HCT116 (cell line): ENCODE measurements at regions not wholly inside any gene's neighbourhood (a gene's known extent, or its start where the extent isn't known, plus 50 kb on each side); places are given as distances from the start of the nearest gene placed in this dataset.

Experiments used
- ATAC-seq: fragments of 200-7000 bp; cut with Tn5 transposase; 2 replicates; pipeline ENCODE4 v1.9.1; 2020; ENCODE audit warnings: mild to moderate bottlenecking, moderate library complexity
- BruUV-seq: library from RNA; stranded (reverse); fragments of 400-500 nt; replicated peaks from 2 replicates; lab custom pipeline; 2021; lab: Mats Ljungman, UMichigan
- CTCF ChIA-PET: fragments of 300-600 bp; sonication (Branson Sonifier 250); formaldehyde crosslinking; loops from one replicate; lab custom pipeline; 2021; ENCODE audit warnings: antibody characterized with exemption; lab: Charles Lee
- POLR2A ChIA-PET: fragments of 300-600, 350-600 bp; sonication (Branson Sonifier 250); formaldehyde crosslinking; loops from one replicate; lab custom pipeline; 2021; ENCODE audit warnings: antibody characterized with exemption; lab: Charles Lee
- RAD21 ChIA-PET, 2 experiments: fragments of 300-600 bp; sonication (Branson Sonifier 250); formaldehyde crosslinking; loops; one replicate each; lab custom pipeline; 2023; ENCODE audit warnings: low total read pairs in 2 of 2; ENCODE audit not compliant: uncharacterized antibody in 2 of 2, unreplicated experiment in 2 of 2, low non-redundant PET in 1 of 2; lab: Charles Lee
- DNase-seq: peaks from one replicate; pipeline ENCODE4 v3.0.0-alpha.2; 2010; ENCODE audit warnings: low read depth, low spot score
- H2AFZ ChIP-seq: fragments of 200-600 bp; shearing (Covaris generic), sonication (generic); 2 replicates; pipeline ENCODE4 v1.6.1; 2017; ENCODE audit warnings: low read depth, mixed run types, mixed read lengths, antibody characterized with exemption, low read length; ENCODE audit not compliant: poor library complexity, severe bottlenecking
- H3K27ac ChIP-seq: 2 replicates; pipeline ENCODE4 v1.5.1; 2012; ENCODE audit warnings: low read depth, low read length
- H3K27me3 ChIP-seq: fragments of 200-600 bp; sonication (generic); 2 replicates; pipeline ENCODE4 v1.6.1; 2016; ENCODE audit warnings: mixed run types, low read length, mixed read lengths; ENCODE audit not compliant: insufficient read depth
- H3K36me3 ChIP-seq, 2 experiments: fragments of 200-500 bp in 1 of 2; fragments of 200-600 bp in 1 of 2; sonication (Bioruptor generic) in 1 of 2; sonication (generic) in 1 of 2; 2 replicates each; pipeline versions ENCODE4 v1.5.1 to v1.6.1; 2014 to 2016; ENCODE audit warnings: low read length in 2 of 2, inconsistent platforms in 1 of 2, mixed read lengths in 1 of 2, mixed run types in 1 of 2; ENCODE audit not compliant: insufficient read depth in 2 of 2, control insufficient read depth in 1 of 2
- H3K4me1 ChIP-seq, 2 experiments: fragments of 200-600 bp in 1 of 2; sonication (generic) in 1 of 2; 2 replicates each; pipeline versions ENCODE4 v1.5.1 to v1.6.1; 2012 to 2017; ENCODE audit warnings: low read length in 2 of 2, inconsistent platforms in 1 of 2, mild to moderate bottlenecking in 1 of 2, mixed read lengths in 1 of 2, mixed run types in 1 of 2, moderate library complexity in 1 of 2; ENCODE audit not compliant: insufficient read depth in 2 of 2, control insufficient read depth in 1 of 2
- H3K4me2 ChIP-seq: fragments of 200-600 bp; sonication (generic); 2 replicates; pipeline ENCODE4 v1.6.1; 2017; ENCODE audit warnings: mixed run types, low read length, mixed read lengths
- H3K4me3 ChIP-seq, 2 experiments: fragments of 200-600 bp in 1 of 2; sonication (generic) in 1 of 2; replicated peaks in 1 of 2; 2 replicates each; pipeline ENCODE4 v1.5.1; 2011 to 2016; ENCODE audit warnings: low read length in 2 of 2, control low read depth in 1 of 2, low read depth in 1 of 2, mild to moderate bottlenecking in 1 of 2, mixed read lengths in 1 of 2, mixed run types in 1 of 2
- H3K79me2 ChIP-seq: fragments of 200-600 bp; sonication (generic); 2 replicates; pipeline ENCODE4 v1.6.1; 2017; ENCODE audit warnings: mild to moderate bottlenecking, mixed run types, low read length, moderate library complexity, mixed read lengths; ENCODE audit not compliant: insufficient read depth
- H3K9ac ChIP-seq: fragments of 200-600 bp; sonication (generic); 2 replicates; pipeline ENCODE4 v1.6.1; 2016; ENCODE audit warnings: low read length, mixed read lengths
- H3K9me2 ChIP-seq: fragments of 200-600 bp; sonication (generic), shearing (Covaris generic); 2 replicates; pipeline ENCODE4 v1.6.1; 2017; ENCODE audit warnings: mixed run types, mild to moderate bottlenecking, moderate library complexity; ENCODE audit not compliant: insufficient read depth
- H3K9me3 ChIP-seq, 2 experiments: fragments of 200-500 bp in 1 of 2; fragments of 200-600 bp in 1 of 2; sonication (Bioruptor generic) in 1 of 2; sonication (generic) in 1 of 2; 2 replicates each; pipeline ENCODE4 v1.6.1; 2014 to 2017; ENCODE audit warnings: low read length in 2 of 2, mixed read lengths in 2 of 2, inconsistent platforms in 1 of 2, low read depth in 1 of 2, mild to moderate bottlenecking in 1 of 2, mixed run types in 1 of 2, moderate library complexity in 1 of 2; ENCODE audit not compliant: control insufficient read depth in 1 of 2, insufficient read depth in 1 of 2
- H4K20me1 ChIP-seq: fragments of 200-600 bp; sonication (generic), shearing (Covaris generic); 2 replicates; pipeline ENCODE4 v1.6.1; 2017; ENCODE audit warnings: mixed run types, mild to moderate bottlenecking, moderate library complexity; ENCODE audit not compliant: insufficient read depth
- EGR1 ChIP-seq: IDR thresholded peaks from 2 replicates; pipeline ENCODE4 v1.6.1; 2012; ENCODE audit warnings: low read depth
- FOSL1 ChIP-seq: IDR thresholded peaks from 2 replicates; pipeline ENCODE4 v1.6.1; 2012; ENCODE audit warnings: low read depth
- RAD21 ChIP-seq: IDR thresholded peaks from 2 replicates; pipeline ENCODE4 v1.6.1; 2012; ENCODE audit warnings: low read depth, mild to moderate bottlenecking
- TCF7L2 ChIP-seq: IDR thresholded peaks from 2 replicates; pipeline ENCODE4 v1.7.0; 2011; ENCODE audit warnings: borderline replicate concordance, inconsistent platforms; ENCODE audit not compliant: insufficient read depth, insufficient read length; ENCODE audit errors: extremely low read depth
- ZBTB33 ChIP-seq: IDR thresholded peaks from 2 replicates; pipeline ENCODE4 v1.6.1; 2011; ENCODE audit warnings: mild to moderate bottlenecking, low read length, moderate library complexity; ENCODE audit not compliant: insufficient replicate concordance; ENCODE audit errors: extremely low read depth
- intact Hi-C: fragments of 100-400 bp; cut with micrococcal nuclease; formaldehyde crosslinking; loops from 2 replicates; pipeline ENCODE4 v1.10.0; 2022
- TF ChIP-seq, protein P1 (sequence below): IDR thresholded peaks from 2 replicates; pipeline ENCODE4 v1.6.1; 2012
- TF ChIP-seq, protein P2 (sequence below): IDR thresholded peaks from 2 replicates; pipeline ENCODE4 v1.6.1; 2012
- TF ChIP-seq, protein P3 (sequence below): IDR thresholded peaks from 2 replicates; pipeline ENCODE4 v1.6.1; 2012; ENCODE audit warnings: low read depth

DNA sequence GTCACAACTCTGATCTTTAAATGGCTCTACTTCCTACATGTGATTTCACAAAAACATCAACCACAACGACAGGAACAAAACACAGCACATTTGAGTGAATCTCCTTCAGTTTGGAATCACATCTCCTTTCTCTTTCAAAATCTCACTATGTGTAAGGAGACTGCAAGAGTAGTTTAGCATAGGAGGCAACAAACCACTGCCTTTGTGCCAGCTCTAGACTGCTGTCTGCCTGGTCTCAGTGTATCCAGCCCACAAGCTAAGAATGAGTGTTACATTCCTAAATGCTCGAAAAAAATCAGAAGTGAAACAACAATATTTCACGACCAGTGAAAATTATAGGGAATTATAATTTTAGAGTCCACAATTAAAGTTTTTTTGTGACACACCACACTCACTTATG is 217.0 kb upstream of the STEAP4 start (continued):
- TF ChIP-seq ZBTB33 (no peak), RAD21 (no peak), FOSL1 (no peak)

- Histone ChIP-seq H3K36me3 (no peaks in the 10 kb centered on the region), H3K9me3 (no peaks in the 10 kb centered on the region), H2AFZ (no peak overlapping the region), H3K4me1 (no peaks in the 10 kb centered on the region), H4K20me1 (no peaks in the 10 kb centered on the region), H3K4me3 (no peak overlapping the region), H3K79me2 (no peaks in the 10 kb centered on the region), H3K27ac (no peak overlapping the region), H3K9ac (no peak overlapping the region), H3K9me2 (no peaks in the 10 kb centered on the region), H3K4me2 (no peak overlapping the region), H3K27me3 (no peaks in the 10 kb centered on the region; the same call in 1 of the 2 replicates)
- ATAC-seq (no peak), DNase-seq (no peak)
- TF ChIP-seq FOSL1 (no peak), TCF7L2 (no peak), RAD21 (no peak), EGR1 (no peak)
- TF ChIP-seq, protein P1, sequence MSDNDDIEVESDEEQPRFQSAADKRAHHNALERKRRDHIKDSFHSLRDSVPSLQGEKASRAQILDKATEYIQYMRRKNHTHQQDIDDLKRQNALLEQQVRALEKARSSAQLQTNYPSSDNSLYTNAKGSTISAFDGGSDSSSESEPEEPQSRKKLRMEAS: no peak
- TF ChIP-seq, protein P2, sequence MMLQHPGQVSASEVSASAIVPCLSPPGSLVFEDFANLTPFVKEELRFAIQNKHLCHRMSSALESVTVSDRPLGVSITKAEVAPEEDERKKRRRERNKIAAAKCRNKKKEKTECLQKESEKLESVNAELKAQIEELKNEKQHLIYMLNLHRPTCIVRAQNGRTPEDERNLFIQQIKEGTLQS: no peak
- TF ChIP-seq, protein P3, sequence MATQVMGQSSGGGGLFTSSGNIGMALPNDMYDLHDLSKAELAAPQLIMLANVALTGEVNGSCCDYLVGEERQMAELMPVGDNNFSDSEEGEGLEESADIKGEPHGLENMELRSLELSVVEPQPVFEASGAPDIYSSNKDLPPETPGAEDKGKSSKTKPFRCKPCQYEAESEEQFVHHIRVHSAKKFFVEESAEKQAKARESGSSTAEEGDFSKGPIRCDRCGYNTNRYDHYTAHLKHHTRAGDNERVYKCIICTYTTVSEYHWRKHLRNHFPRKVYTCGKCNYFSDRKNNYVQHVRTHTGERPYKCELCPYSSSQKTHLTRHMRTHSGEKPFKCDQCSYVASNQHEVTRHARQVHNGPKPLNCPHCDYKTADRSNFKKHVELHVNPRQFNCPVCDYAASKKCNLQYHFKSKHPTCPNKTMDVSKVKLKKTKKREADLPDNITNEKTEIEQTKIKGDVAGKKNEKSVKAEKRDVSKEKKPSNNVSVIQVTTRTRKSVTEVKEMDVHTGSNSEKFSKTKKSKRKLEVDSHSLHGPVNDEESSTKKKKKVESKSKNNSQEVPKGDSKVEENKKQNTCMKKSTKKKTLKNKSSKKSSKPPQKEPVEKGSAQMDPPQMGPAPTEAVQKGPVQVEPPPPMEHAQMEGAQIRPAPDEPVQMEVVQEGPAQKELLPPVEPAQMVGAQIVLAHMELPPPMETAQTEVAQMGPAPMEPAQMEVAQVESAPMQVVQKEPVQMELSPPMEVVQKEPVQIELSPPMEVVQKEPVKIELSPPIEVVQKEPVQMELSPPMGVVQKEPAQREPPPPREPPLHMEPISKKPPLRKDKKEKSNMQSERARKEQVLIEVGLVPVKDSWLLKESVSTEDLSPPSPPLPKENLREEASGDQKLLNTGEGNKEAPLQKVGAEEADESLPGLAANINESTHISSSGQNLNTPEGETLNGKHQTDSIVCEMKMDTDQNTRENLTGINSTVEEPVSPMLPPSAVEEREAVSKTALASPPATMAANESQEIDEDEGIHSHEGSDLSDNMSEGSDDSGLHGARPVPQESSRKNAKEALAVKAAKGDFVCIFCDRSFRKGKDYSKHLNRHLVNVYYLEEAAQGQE: no peak
- RAD21 ChIA-PET: no interaction called here
- intact Hi-C loops: no loop called here
- POLR2A ChIA-PET: no interaction called here
- BruUV-seq: no TSS peak
- CTCF ChIA-PET: no interaction called here
These were observed 216.1 kb upstream of the STEAP4 start for GRCh38 chr7:88522771-88523293.
